ENCODE measurements at regions not wholly inside any gene's neighbourhood (a gene's known extent, or its start where the extent isn't known, plus 50 kb on each side); places are given as distances from the start of the nearest gene placed in this dataset.
"Not testable (repeated sequence)": the region's sequence is repeated elsewhere in the genome, so short reads cannot be mapped to it uniquely, and the experiment has no call there.

DNA sequence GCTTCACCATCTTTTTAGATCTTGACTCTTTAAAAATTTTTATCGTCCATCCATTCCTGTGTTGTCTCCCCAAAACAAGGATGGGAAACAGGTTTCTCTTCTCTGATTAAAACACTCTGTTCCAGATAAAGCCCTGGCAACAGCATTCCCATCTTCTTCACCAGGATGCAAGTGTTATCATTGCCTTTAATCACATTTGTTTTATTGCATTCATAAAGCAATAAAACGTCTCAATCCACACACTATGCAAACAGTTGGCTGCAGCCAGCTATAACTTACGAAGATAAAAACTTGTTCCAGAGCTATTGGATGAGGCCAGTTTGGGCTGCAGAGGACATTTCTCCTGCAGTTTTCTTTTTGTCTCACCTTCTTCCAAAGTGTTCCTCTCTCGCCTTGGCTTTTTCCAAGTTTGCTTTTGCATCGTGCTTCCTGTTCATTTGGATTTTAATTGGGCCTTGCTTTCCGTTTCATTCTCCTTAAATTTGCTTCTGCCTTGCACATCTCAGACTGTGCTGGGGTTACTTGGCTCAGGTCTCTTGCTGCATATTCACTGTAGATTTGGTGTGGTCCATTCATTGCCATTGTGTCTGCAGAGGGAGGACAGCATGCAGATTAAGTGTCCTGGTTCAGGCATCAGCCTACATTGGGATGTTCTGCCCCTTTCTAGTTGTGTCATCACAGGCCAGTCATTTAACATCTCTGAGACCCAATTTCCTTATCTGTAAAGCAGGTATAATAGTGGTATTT lies 136.5 kb upstream of the LIFR start:
- TF ChIP-seq, protein P1, sequence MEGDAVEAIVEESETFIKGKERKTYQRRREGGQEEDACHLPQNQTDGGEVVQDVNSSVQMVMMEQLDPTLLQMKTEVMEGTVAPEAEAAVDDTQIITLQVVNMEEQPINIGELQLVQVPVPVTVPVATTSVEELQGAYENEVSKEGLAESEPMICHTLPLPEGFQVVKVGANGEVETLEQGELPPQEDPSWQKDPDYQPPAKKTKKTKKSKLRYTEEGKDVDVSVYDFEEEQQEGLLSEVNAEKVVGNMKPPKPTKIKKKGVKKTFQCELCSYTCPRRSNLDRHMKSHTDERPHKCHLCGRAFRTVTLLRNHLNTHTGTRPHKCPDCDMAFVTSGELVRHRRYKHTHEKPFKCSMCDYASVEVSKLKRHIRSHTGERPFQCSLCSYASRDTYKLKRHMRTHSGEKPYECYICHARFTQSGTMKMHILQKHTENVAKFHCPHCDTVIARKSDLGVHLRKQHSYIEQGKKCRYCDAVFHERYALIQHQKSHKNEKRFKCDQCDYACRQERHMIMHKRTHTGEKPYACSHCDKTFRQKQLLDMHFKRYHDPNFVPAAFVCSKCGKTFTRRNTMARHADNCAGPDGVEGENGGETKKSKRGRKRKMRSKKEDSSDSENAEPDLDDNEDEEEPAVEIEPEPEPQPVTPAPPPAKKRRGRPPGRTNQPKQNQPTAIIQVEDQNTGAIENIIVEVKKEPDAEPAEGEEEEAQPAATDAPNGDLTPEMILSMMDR (IDR thresholded peaks at IDR 0.05): no peak
- DNase-seq (ENCODE audit: low spot score): no peak
- H3K27ac ChIP-seq: no peak overlapping the region
- H3K4me3 ChIP-seq: no peak overlapping the region

DNA sequence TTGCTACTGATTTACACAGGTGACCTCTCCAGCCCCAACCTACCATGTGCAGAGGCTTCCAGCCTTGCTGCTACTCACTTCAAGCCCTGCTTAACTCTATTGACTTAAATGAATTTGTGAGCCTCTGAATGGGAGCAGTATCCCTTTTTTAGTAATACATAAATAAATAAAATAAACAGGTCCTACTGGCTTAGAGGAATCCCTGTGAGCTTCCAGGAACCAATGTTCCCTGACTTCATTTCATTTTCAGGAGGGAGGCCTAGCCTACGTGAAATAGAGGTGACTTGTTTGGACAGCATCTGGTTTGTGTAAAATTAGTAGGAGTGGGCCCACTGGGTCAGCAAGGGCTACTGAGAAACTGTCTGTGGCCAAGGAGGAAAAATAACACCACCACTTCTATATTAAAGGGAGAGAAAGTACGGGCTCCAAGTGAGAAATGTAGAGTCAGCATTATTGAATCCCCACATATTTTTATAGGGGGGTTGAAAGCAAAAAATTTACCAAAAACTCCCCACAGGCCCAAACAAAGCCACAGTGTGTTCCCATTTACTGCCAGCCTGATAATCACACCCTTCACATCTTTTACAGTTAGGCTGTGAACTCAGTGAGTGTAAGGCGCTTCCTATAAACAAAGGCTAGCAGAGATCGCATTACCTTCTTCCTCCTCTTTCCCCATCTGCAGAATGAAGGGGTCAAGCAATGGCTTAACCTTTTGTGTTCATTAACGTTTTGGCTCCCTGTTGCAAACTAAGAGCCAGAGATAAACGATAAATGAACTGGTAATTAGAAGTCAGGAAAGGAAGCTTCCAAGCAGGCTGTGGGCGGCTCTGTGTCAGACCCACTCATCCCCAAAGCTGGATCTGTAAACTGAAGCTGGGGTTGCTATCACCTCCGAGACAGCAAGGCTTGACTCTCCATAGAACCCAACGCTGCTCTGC lies 138.8 kb upstream of the LIFR start:
- H3K4me3 ChIP-seq: no peak overlapping the region
- DNase-seq (ENCODE audit: low spot score): no peak
- H3K27ac ChIP-seq: no peak overlapping the region
- TF ChIP-seq, protein P1 (IDR thresholded peaks at IDR 0.05): no peak

DNA sequence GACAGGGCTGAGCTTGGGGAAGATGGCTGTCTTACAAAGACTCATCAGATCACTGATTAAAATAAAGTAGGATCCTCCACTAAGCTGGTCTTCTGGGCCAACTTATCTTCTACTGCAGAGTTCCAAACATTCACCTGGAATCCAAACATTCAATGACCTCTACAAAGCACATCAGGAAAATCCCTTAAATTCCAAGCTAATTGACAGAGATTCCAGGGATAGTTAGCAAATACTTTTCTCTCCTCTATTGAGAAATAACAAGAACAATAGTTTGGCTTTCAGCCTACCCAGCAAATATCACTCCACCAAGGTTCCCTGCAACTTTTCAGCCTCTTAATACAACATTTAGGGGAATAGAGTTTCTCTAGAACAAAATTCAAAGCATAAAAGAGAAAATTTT lies 140.6 kb upstream of the LIFR start:
- no peak overlapping the region for H3K4me3 ChIP-seq
- TF ChIP-seq, protein P1 (IDR thresholded peaks at IDR 0.05): no peak
- no peak overlapping the region for H3K27ac ChIP-seq
- no peak for DNase-seq (ENCODE audit: low spot score)

DNA sequence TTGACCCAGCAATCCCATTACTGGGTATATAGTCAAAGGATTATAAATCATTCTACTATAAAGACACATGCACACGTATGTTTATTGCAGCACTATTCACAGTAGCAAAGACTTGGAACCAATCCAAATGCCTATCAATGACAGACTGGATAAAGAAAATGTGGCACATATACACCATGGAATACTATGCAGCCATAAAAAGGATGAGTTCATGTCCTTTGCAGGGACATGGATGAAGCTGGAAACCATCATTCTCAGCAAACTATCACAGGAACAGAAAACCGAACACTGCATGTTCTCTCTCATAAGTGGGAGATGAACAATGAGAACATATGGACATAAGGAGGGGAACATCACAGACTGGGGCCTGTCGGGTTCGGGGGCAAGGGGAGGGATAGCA lies 140.3 kb upstream of the OSMR start:
- not testable (repeated sequence) for DNase-seq (ENCODE audit: low spot score); H3K4me3 ChIP-seq; H3K27ac ChIP-seq

DNA sequence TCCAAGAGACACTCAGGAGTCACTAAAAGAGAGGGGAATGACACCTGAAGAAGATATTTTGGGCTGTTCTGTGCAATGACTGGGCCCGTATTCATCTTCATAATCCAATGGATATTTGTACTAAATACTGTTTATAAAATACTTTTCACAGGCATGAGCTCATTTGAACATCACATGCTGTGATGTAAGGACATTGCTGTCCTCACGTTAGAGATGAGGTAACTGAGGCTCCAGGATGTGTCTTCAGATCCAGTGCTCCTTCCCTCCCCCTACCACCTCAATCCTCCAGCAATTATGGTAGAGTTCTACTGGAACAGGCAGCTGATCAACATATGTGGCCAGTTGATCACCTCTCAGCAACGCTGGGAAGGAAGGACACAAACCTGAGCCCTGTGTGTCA lies 139.4 kb upstream of the OSMR start:
- H3K27ac ChIP-seq: no peak overlapping the region
- TF ChIP-seq, protein P1 (IDR thresholded peaks at IDR 0.05): no peak
- DNase-seq (ENCODE audit: low spot score): no peak

DNA sequence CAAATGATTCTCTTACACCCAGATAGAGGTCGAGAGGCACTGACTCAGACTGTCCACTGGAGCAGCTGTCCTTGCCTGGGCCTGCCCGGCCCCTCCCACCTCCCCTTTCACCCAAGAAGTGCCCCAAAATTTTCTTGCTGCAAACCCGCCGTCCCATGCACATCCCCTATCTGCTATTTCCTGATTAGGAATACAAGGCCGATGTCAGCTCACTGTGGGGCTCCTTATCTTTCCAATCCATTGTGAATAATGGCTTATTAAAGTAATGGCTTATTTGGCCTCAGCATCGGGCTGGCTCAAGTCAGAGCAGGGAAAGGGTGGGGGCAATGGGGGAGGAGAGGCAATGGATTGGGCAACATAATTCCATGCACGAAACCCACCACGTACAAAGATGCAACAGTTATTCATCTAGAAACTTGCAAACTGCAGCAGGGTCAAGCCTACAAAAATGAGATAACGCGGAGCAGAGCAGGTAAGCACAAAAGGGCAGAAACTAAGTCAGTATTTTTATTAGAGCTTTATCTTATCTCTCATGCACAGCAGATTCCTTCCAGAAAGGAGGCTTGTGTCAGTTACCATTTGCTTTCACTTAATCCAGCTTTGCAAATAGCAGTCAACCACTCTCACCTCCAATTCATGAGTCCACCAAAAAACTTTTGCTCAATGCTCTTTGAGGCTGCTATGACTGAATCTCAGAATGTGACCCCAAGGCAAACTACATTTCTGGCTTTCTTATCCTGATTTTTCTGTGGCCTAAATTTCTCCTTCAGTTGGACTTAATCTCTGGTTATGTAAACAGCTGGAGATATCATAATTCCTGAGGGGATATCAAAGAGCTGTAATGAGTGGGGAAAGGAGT lies 138.2 kb upstream of the OSMR start:
- Histone ChIP-seq H3K27ac (no peak overlapping the region), H3K4me3 (no peak overlapping the region)
- TF ChIP-seq, protein P1 (IDR thresholded peaks at IDR 0.05): no peak
- DNase-seq (ENCODE audit: low spot score): no peak

More for the DNA sequence above, 139.4 kb upstream of the OSMR start:
- H3K4me3 ChIP-seq: no peak overlapping the region
